Mesendoderm (in vitro differentiated cells): ENCODE measurements at regions not wholly inside any gene's neighbourhood (a gene's known extent, or its start where the extent isn't known, plus 50 kb on each side); places are given as distances from the start of the nearest gene placed in this dataset. TPM values are rescaled to one million over a fixed set of nuclear protein-coding genes. Genes with fewer than 3 reads are reported as not detected.
"Not testable (repeated sequence)": the region's sequence is repeated elsewhere in the genome, so short reads cannot be mapped to it uniquely, and the experiment has no call there.

ENCODE experiments used
- DNase-seq: peaks from one replicate; pipeline ENCODE4 v3.0.0; 2013
- H2AK5ac ChIP-seq: 2 replicates; pipeline ENCODE4 v1.6.1; 2013; ENCODE audit warnings: low read length, inconsistent platforms
- H2BK120ac ChIP-seq: 2 replicates; pipeline ENCODE4 v1.6.1; 2013; ENCODE audit warnings: low read depth, mild to moderate bottlenecking, low read length, moderate library complexity, mixed read lengths
- H2BK15ac ChIP-seq: replicated peaks from 2 replicates; pipeline ENCODE4 v1.6.1; 2013; ENCODE audit warnings: low read depth, mild to moderate bottlenecking, moderate library complexity
- H2BK5ac ChIP-seq: 2 replicates; pipeline ENCODE4 v1.6.1; 2013; ENCODE audit warnings: low read length, inconsistent platforms
- H3K18ac ChIP-seq: 2 replicates; pipeline ENCODE4 v1.6.1; 2013; ENCODE audit warnings: mild to moderate bottlenecking, low read length, mixed read lengths
- H3K23ac ChIP-seq: one replicate; pipeline ENCODE4 v1.6.1; 2013; ENCODE audit warnings: low read length
- H3K27ac ChIP-seq: 2 replicates; pipeline ENCODE4 v1.5.1; 2013; ENCODE audit warnings: low read depth, mild to moderate bottlenecking, inconsistent platforms, low read length, moderate library complexity
- H3K27me3 ChIP-seq: 2 replicates; pipeline ENCODE4 v1.6.1; 2013; ENCODE audit warnings: low read length, control low read depth, mild to moderate bottlenecking, inconsistent platforms; ENCODE audit not compliant: insufficient read depth, poor library complexity
- H3K36me3 ChIP-seq: 2 replicates; pipeline ENCODE4 v1.6.1; 2013; ENCODE audit warnings: low read length, inconsistent platforms; ENCODE audit not compliant: control insufficient read depth, insufficient read depth
- H3K4ac ChIP-seq: one replicate; pipeline ENCODE4 v1.6.1; 2013; ENCODE audit warnings: low read depth, mild to moderate bottlenecking, low read length, moderate library complexity
- H3K4me1 ChIP-seq: 2 replicates; pipeline ENCODE4 v1.6.1; 2013; ENCODE audit warnings: low read depth, low read length, inconsistent platforms; ENCODE audit not compliant: control insufficient read depth
- H3K4me2 ChIP-seq: 2 replicates; pipeline ENCODE4 v1.6.1; 2013; ENCODE audit warnings: low read length
- H3K4me3 ChIP-seq: 2 replicates; pipeline ENCODE4 v1.5.1; 2013; ENCODE audit warnings: mild to moderate bottlenecking, low read length
- H3K56ac ChIP-seq: one replicate; pipeline ENCODE4 v1.6.1; 2013; ENCODE audit warnings: low read length
- H3K79me1 ChIP-seq: 2 replicates; pipeline ENCODE4 v1.6.1; 2013; ENCODE audit warnings: low read length, inconsistent platforms
- H3K79me2 ChIP-seq: 2 replicates; pipeline ENCODE4 v1.6.1; 2013; ENCODE audit warnings: mild to moderate bottlenecking, low read length; ENCODE audit not compliant: control insufficient read depth, insufficient read depth
- H3K9ac ChIP-seq: 2 replicates; pipeline ENCODE4 v1.6.1; 2013; ENCODE audit warnings: low read length, inconsistent platforms
- H4K5ac ChIP-seq: one replicate; pipeline ENCODE4 v1.6.1; 2013; ENCODE audit warnings: low read length
- H4K8ac ChIP-seq: one replicate; pipeline ENCODE4 v1.6.1; 2013; ENCODE audit warnings: low read depth, mild to moderate bottlenecking, control low read depth, low read length, moderate library complexity
- WGBS: extraction: QIAGEN DNeasy Blood & Tissue Kit; methylation state at CpG from one replicate; pipeline ENCODE4 v1.1.7; 2013; ENCODE audit warnings: low lambda C conversion rate, missing lambda C conversion rate; ENCODE audit not compliant: insufficient coverage; ENCODE audit errors: extremely low coverage; 5-methylcytosine and 5-hydroxymethylcytosine counted together
- small RNA-seq: library from polyadenylated mRNA; stranded (forward); fragments of <200 nt; extraction: miRNeasy Mini kit (QIAGEN cat#:217004); gene quantifications from one replicate; pipeline ENCODE3, GENCODE V24; 2013; ENCODE audit not compliant: insufficient read depth

DNA sequence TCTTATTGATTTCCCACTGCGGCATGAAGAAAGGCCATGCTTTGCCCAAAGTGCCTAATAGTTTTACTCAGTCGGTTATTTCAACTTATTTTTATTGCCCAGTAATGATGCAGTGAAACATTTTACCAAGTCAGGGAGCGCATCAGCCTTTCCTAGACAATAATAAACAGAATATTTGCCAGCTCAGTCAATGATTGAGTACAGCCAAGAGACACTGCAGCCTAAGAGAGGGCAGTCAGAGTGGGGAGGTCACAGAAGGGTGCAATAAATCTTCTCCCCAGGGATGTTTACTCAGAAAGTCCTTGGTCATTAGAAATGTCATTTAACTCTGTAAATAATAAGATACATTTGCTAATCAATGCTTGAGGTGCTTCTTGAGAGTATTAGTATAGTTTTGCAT, 271.0 kb downstream of the SPATA31A7 start:
- H3K27me3 ChIP-seq, H3K56ac ChIP-seq, H3K18ac ChIP-seq, H3K4me2 ChIP-seq, H4K8ac ChIP-seq, H2BK5ac ChIP-seq, H2AK5ac ChIP-seq, H4K5ac ChIP-seq, H3K79me2 ChIP-seq, H3K4me1 ChIP-seq, DNase-seq, H3K27ac ChIP-seq, H3K23ac ChIP-seq, H3K4me3 ChIP-seq, H3K36me3 ChIP-seq, H3K79me1 ChIP-seq, H3K4ac ChIP-seq, H3K9ac ChIP-seq, H2BK15ac ChIP-seq, H2BK120ac ChIP-seq: not testable (repeated sequence)
- no CpG with 5 or more reads among the region's 3 CpGs for WGBS

Small RNA genes in the stretch of these regions (small RNA-seq; reads per million reads assigned to genes)
- gene RN7SL462P: not detected
